ENCODE measurements at regions not wholly inside any gene's neighbourhood (a gene's known extent, or its start where the extent isn't known, plus 50 kb on each side); places are given as distances from the start of the nearest gene placed in this dataset.

DNA sequence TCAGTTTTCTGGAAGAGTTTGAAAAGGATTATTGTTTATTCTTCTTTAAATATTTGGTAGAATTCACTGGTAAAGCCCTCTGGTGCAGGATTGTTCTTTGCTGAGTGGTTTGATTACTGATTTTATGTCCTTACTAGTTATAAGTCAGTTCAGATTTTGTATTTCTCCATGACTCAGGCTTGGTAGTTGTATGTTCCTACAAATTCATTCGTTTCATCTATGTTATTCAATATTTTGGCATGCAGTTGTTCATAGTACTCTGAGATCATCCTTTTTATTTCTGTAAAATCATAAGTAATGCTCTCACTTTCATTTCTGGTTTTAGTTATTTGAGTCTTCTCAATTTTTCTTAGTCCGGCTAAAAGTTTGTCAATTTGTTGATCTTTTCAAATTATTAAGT is 58.1 kb upstream of the CRYM start:
- TF ChIP-seq, protein P1, sequence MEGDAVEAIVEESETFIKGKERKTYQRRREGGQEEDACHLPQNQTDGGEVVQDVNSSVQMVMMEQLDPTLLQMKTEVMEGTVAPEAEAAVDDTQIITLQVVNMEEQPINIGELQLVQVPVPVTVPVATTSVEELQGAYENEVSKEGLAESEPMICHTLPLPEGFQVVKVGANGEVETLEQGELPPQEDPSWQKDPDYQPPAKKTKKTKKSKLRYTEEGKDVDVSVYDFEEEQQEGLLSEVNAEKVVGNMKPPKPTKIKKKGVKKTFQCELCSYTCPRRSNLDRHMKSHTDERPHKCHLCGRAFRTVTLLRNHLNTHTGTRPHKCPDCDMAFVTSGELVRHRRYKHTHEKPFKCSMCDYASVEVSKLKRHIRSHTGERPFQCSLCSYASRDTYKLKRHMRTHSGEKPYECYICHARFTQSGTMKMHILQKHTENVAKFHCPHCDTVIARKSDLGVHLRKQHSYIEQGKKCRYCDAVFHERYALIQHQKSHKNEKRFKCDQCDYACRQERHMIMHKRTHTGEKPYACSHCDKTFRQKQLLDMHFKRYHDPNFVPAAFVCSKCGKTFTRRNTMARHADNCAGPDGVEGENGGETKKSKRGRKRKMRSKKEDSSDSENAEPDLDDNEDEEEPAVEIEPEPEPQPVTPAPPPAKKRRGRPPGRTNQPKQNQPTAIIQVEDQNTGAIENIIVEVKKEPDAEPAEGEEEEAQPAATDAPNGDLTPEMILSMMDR (IDR thresholded peaks at IDR 0.05; ENCODE audit: poor library complexity, severe bottlenecking) = no peak
- no peak for TF ChIP-seq TAF1 (IDR thresholded peaks at IDR 0.05; ENCODE audit: low read depth)
- TF ChIP-seq, protein P2, sequence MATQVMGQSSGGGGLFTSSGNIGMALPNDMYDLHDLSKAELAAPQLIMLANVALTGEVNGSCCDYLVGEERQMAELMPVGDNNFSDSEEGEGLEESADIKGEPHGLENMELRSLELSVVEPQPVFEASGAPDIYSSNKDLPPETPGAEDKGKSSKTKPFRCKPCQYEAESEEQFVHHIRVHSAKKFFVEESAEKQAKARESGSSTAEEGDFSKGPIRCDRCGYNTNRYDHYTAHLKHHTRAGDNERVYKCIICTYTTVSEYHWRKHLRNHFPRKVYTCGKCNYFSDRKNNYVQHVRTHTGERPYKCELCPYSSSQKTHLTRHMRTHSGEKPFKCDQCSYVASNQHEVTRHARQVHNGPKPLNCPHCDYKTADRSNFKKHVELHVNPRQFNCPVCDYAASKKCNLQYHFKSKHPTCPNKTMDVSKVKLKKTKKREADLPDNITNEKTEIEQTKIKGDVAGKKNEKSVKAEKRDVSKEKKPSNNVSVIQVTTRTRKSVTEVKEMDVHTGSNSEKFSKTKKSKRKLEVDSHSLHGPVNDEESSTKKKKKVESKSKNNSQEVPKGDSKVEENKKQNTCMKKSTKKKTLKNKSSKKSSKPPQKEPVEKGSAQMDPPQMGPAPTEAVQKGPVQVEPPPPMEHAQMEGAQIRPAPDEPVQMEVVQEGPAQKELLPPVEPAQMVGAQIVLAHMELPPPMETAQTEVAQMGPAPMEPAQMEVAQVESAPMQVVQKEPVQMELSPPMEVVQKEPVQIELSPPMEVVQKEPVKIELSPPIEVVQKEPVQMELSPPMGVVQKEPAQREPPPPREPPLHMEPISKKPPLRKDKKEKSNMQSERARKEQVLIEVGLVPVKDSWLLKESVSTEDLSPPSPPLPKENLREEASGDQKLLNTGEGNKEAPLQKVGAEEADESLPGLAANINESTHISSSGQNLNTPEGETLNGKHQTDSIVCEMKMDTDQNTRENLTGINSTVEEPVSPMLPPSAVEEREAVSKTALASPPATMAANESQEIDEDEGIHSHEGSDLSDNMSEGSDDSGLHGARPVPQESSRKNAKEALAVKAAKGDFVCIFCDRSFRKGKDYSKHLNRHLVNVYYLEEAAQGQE (IDR thresholded peaks at IDR 0.05; ENCODE audit: borderline replicate concordance) = no peak
- TF ChIP-seq EZH2 (IDR thresholded peaks at IDR 0.05; ENCODE audit: borderline replicate concordance, insufficient read depth, low read length, poor library complexity, severe bottlenecking) = no peak
- TF ChIP-seq SMC3 (conservative IDR thresholded peaks at IDR 0.05; ENCODE audit: poor library complexity) = no peak
- TF ChIP-seq POLR2AphosphoS5 (IDR thresholded peaks at IDR 0.05) = no peak
- TF ChIP-seq RAD21 (conservative IDR thresholded peaks at IDR 0.05) = no peak
